ENCODE measurements at regions not wholly inside any gene's neighbourhood (a gene's known extent, or its start where the extent isn't known, plus 50 kb on each side); places are given as distances from the start of the nearest gene placed in this dataset.

GRCh38 chr12:58242796-58243630, 301.6 kb downstream of the ATP23 start:
- Histone ChIP-seq H3K27me3 (ENCODE audit: control insufficient read depth in 1 of 2, insufficient read depth in 2 of 2, low read length in 2 of 2) (no peaks in the 10 kb centered on the region), H3K4me3 (ENCODE audit: low read length) (no peak overlapping the region), H3K9me3 (ENCODE audit: control insufficient read depth in 1 of 2, insufficient read depth in 1 of 2, low read length in 2 of 2) (peaks cover 0 to 6% of the 10 kb centered on the region in 2 experiments), H3K36me3 (ENCODE audit: insufficient read depth, low read length) (no peaks in the 10 kb centered on the region), H3K4me1 (ENCODE audit: insufficient read depth, low read length) (no peaks in the 10 kb centered on the region), H3K27ac (ENCODE audit: low read depth in 1 of 2, low read length in 2 of 2) (no peak overlapping the region)
- ATAC-seq (ENCODE audit: poor library complexity): no peak
- ChIA-PET CTCF (no interaction called here), POLR2A (no interaction called here)
- peaks cover 30% of the 10 kb centered on the region for H3K27me3 Mint-ChIP-seq
- no peaks in the 10 kb centered on the region for H3K4me1 Mint-ChIP-seq (ENCODE audit: low read depth)
- H3K4me3 Mint-ChIP-seq: no peak overlapping the region
- intact Hi-C loops (cut with DNase I, micrococcal nuclease): no loop called here
- no peaks in the 10 kb centered on the region for H3K36me3 Mint-ChIP-seq (ENCODE audit: low read depth)
- no peak overlapping the region for H3K27ac Mint-ChIP-seq
- TF ChIP-seq CTCF (IDR thresholded peaks at IDR 0.05): no peak
- H3K9me3 Mint-ChIP-seq: peaks cover 5% of the 10 kb centered on the region
- no peak for DNase-seq

GRCh38 chr12:58247633-58248032, 306.3 kb downstream of the ATP23 start:
- intact Hi-C loops (cut with DNase I, micrococcal nuclease): no loop called here
- ATAC-seq (ENCODE audit: poor library complexity): no peak
- H3K27ac Mint-ChIP-seq: no peak overlapping the region

GRCh38 chr12:58248599-58248998, 307.2 kb downstream of the ATP23 start:
- Histone ChIP-seq H3K27me3 (ENCODE audit: control insufficient read depth in 1 of 2, insufficient read depth in 2 of 2, low read length in 2 of 2) (no peaks in the 10 kb centered on the region), H3K27ac (ENCODE audit: low read depth in 1 of 2, low read length in 2 of 2) (no peak overlapping the region), H3K9me3 (ENCODE audit: control insufficient read depth in 1 of 2, insufficient read depth in 1 of 2, low read length in 2 of 2) (peaks cover 0 to 6% of the 10 kb centered on the region in 2 experiments), H3K36me3 (ENCODE audit: insufficient read depth, low read length) (no peaks in the 10 kb centered on the region), H3K4me3 (ENCODE audit: low read length) (no peak overlapping the region), H3K4me1 (ENCODE audit: insufficient read depth, low read length) (no peaks in the 10 kb centered on the region)
- ATAC-seq (ENCODE audit: poor library complexity) (no peak), DNase-seq (no peak)
- TF ChIP-seq CTCF (IDR thresholded peaks at IDR 0.05): no peak
- Mint-ChIP-seq H3K4me3 (no peak overlapping the region), H3K36me3 (ENCODE audit: low read depth) (no peaks in the 10 kb centered on the region), H3K27ac (no peak overlapping the region), H3K9me3 (peaks cover 5% of the 10 kb centered on the region), H3K4me1 (ENCODE audit: low read depth) (no peaks in the 10 kb centered on the region), H3K27me3 (peaks cover 17% of the 10 kb centered on the region)
- intact Hi-C loops (cut with DNase I, micrococcal nuclease): no loop called here
- CTCF ChIA-PET: no interaction called here
- POLR2A ChIA-PET: no interaction called here

More at GRCh38 chr12:58247633-58248032, 306.3 kb downstream of the ATP23 start:
- ChIA-PET CTCF (no interaction called here), POLR2A (no interaction called here)
- H3K9me3 ChIP-seq (ENCODE audit: control insufficient read depth in 1 of 2, insufficient read depth in 1 of 2, low read length in 2 of 2): peaks cover 0 to 6% of the 10 kb centered on the region in 2 experiments
- H3K27ac ChIP-seq (ENCODE audit: low read depth in 1 of 2, low read length in 2 of 2): no peak overlapping the region
- no peak overlapping the region for H3K4me3 Mint-ChIP-seq
- H3K27me3 Mint-ChIP-seq: peaks cover 16% of the 10 kb centered on the region
- H3K9me3 Mint-ChIP-seq: peaks cover 5% of the 10 kb centered on the region
- no peaks in the 10 kb centered on the region for H3K4me1 ChIP-seq (ENCODE audit: insufficient read depth, low read length)
- no peaks in the 10 kb centered on the region for H3K4me1 Mint-ChIP-seq (ENCODE audit: low read depth)
- no peak for DNase-seq
- H3K27me3 ChIP-seq (ENCODE audit: control insufficient read depth in 1 of 2, insufficient read depth in 2 of 2, low read length in 2 of 2): no peaks in the 10 kb centered on the region
- TF ChIP-seq CTCF (IDR thresholded peaks at IDR 0.05): no peak
- H3K4me3 ChIP-seq (ENCODE audit: low read length): no peak overlapping the region
- no peaks in the 10 kb centered on the region for H3K36me3 Mint-ChIP-seq (ENCODE audit: low read depth)
- H3K36me3 ChIP-seq (ENCODE audit: insufficient read depth, low read length): no peaks in the 10 kb centered on the region
